Kidney epithelial cell (primary cell): ENCODE measurements at regions not wholly inside any gene's neighbourhood (a gene's known extent, or its start where the extent isn't known, plus 50 kb on each side); places are given as distances from the start of the nearest gene placed in this dataset.

Experiments
- DNase-seq: peaks from one replicate; pipeline ENCODE4 v3.0.0-alpha.2; 2010; ENCODE audit warnings: low read depth
- H3K27me3 ChIP-seq: 2 replicates; pipeline ENCODE4 v1.6.0; 2011; ENCODE audit warnings: low read length; ENCODE audit not compliant: control insufficient read depth, insufficient read depth
- H3K36me3 ChIP-seq: 2 replicates; pipeline ENCODE4 v1.5.1; 2011; ENCODE audit warnings: low read length; ENCODE audit not compliant: control insufficient read depth, insufficient read depth
- H3K4me3 ChIP-seq: 2 replicates; pipeline ENCODE4 v1.5.1; 2011; ENCODE audit warnings: low read depth, mild to moderate bottlenecking, control low read depth, low read length
- TF ChIP-seq, protein P1 (sequence below): IDR thresholded peaks from 2 replicates; pipeline ENCODE4 v1.5.1; 2011; ENCODE audit warnings: mild to moderate bottlenecking, moderate library complexity, low read length, control low read depth, inconsistent platforms; ENCODE audit not compliant: insufficient read depth, poor library complexity, severe bottlenecking

DNA sequence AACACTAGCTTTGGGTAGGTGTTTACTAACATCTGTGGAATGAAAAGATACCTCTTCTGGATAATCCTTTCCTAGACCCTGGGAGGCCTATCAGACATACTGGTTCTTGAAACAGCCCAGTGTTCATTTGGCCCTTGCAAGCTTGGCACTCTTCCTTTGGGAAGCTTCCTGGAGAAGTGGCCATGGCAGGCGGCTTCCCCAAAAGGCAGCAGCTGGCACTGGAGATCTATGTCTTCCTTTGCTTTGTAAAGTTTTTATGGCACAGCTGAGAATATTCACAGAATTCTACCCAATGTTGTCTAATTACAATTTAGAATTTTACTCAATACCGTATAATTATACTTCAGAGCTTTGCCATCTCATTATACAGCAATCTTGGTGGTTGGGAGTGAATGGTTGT, 199.2 kb upstream of the C11orf87 start:
- TF ChIP-seq, protein P1, sequence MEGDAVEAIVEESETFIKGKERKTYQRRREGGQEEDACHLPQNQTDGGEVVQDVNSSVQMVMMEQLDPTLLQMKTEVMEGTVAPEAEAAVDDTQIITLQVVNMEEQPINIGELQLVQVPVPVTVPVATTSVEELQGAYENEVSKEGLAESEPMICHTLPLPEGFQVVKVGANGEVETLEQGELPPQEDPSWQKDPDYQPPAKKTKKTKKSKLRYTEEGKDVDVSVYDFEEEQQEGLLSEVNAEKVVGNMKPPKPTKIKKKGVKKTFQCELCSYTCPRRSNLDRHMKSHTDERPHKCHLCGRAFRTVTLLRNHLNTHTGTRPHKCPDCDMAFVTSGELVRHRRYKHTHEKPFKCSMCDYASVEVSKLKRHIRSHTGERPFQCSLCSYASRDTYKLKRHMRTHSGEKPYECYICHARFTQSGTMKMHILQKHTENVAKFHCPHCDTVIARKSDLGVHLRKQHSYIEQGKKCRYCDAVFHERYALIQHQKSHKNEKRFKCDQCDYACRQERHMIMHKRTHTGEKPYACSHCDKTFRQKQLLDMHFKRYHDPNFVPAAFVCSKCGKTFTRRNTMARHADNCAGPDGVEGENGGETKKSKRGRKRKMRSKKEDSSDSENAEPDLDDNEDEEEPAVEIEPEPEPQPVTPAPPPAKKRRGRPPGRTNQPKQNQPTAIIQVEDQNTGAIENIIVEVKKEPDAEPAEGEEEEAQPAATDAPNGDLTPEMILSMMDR = no peak
- Histone ChIP-seq H3K36me3 (no peaks in the 10 kb centered on the region), H3K27me3 (no peaks in the 10 kb centered on the region), H3K4me3 (no peak overlapping the region)
- no peak for DNase-seq

DNA sequence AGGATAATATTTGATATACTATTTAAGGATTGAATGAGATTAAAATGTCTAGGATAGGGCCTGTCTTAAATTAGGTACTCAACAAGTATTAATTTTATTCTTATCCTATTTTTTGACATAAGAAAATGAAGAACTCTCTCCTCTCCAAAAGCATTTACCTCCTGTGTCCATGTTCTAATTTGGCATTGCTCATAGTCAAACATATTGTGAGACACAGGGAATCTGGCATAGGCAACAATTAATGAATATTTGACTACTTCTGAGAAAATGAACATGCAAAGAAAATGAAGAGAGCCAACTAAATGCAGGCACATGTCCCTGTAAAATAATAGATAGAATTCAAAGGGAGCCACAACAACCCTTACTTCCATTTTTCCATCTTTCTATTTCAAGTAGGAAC, 198.5 kb upstream of the C11orf87 start:
- no peak for DNase-seq
- no peaks in the 10 kb centered on the region for H3K27me3 ChIP-seq
- no peak overlapping the region for H3K4me3 ChIP-seq
- TF ChIP-seq, protein P1 = no peak
- no peaks in the 10 kb centered on the region for H3K36me3 ChIP-seq

- TF ChIP-seq, protein P1 = no peak
- no peak for DNase-seq
- H3K27me3 ChIP-seq = no peaks in the 10 kb centered on the region
- H3K36me3 ChIP-seq = no peaks in the 10 kb centered on the region
- no peak overlapping the region for H3K4me3 ChIP-seq
These were observed 192.3 kb upstream of the C11orf87 start for GRCh38 chr11:109229682-109230081.

GRCh38 chr11:109236188-109236587, 185.8 kb upstream of the C11orf87 start:
- Histone ChIP-seq H3K27me3 (no peaks in the 10 kb centered on the region), H3K4me3 (no peak overlapping the region), H3K36me3 (no peaks in the 10 kb centered on the region)
- no peak for DNase-seq
- TF ChIP-seq, protein P1 = no peak

- DNase-seq = peak; percentile 29
- TF ChIP-seq, protein P1 = no peak
- no peak overlapping the region for H3K4me3 ChIP-seq
- no peaks in the 10 kb centered on the region for H3K36me3 ChIP-seq
- H3K27me3 ChIP-seq = no peaks in the 10 kb centered on the region
These were observed 185.3 kb upstream of the C11orf87 start for GRCh38 chr11:109236696-109237095.

GRCh38 chr11:109237636-109238035, 184.4 kb upstream of the C11orf87 start:
- no peaks in the 10 kb centered on the region for H3K36me3 ChIP-seq
- no peaks in the 10 kb centered on the region for H3K27me3 ChIP-seq
- no peak overlapping the region for H3K4me3 ChIP-seq
- TF ChIP-seq, protein P1 = no peak
- no peak for DNase-seq
